PC-3 (cell line): ENCODE measurements at regions not wholly inside any gene's neighbourhood (a gene's known extent, or its start where the extent isn't known, plus 50 kb on each side); places are given as distances from the start of the nearest gene placed in this dataset.

Source experiments
- ATAC-seq: fragments of 200-7000 bp; cut with Tn5 transposase; 2 replicates; pipeline ENCODE4 v1.9.1; 2020; ENCODE audit warnings: mild to moderate bottlenecking, moderate library complexity
- BruUV-seq: library from RNA; stranded (reverse); fragments of 400-500 nt; replicated peaks from 2 replicates; lab custom pipeline; 2021; lab: Mats Ljungman, UMichigan
- CTCF ChIA-PET: fragments of 300-600 bp; sonication (Branson Sonifier 250); formaldehyde crosslinking; loops from one replicate; lab custom pipeline; 2022; ENCODE audit warnings: antibody characterized with exemption; lab: Charles Lee
- POLR2A ChIA-PET: fragments of 300-600 bp; sonication (Branson Sonifier 250); formaldehyde crosslinking; loops from one replicate; lab custom pipeline; 2022; ENCODE audit warnings: antibody characterized with exemption; ENCODE audit not compliant: unreplicated experiment; lab: Charles Lee
- DNase-seq: peaks from one replicate; pipeline ENCODE4 v3.0.0-alpha.2; 2015
- H2AFZ ChIP-seq: fragments of 300-600 bp; sonication (generic); 2 replicates; pipeline ENCODE4 v1.6.0; 2016; ENCODE audit warnings: antibody characterized with exemption, low read length
- H3F3A ChIP-seq: fragments of 300-600 bp; sonication (generic); one replicate; pipeline ENCODE4 v1.6.0; 2017; ENCODE audit warnings: antibody characterized with exemption, low read length, control low read depth, mild to moderate bottlenecking; ENCODE audit not compliant: unreplicated experiment
- H3K27ac ChIP-seq: fragments of 300-600 bp; sonication (generic); 2 replicates; pipeline ENCODE4 v1.5.1; 2016; ENCODE audit warnings: mild to moderate bottlenecking, low read length
- H3K27me3 ChIP-seq: fragments of 300-600 bp; sonication (generic); 2 replicates; pipeline ENCODE4 v1.6.1; 2016; ENCODE audit warnings: low read length, mixed read lengths
- H3K36me3 ChIP-seq: fragments of 300-600 bp; sonication (generic); 2 replicates; pipeline ENCODE4 v1.6.1; 2016; ENCODE audit warnings: low read depth, mixed run types, low read length, mixed read lengths
- H3K4me1 ChIP-seq: fragments of 300-600 bp; sonication (generic); 2 replicates; pipeline ENCODE4 v1.5.1; 2016; ENCODE audit warnings: low read length; ENCODE audit not compliant: insufficient read depth
- H3K4me2 ChIP-seq: fragments of 300-600 bp; sonication (generic); 2 replicates; pipeline ENCODE4 v1.6.0; 2016; ENCODE audit warnings: low read length
- H3K4me3 ChIP-seq: fragments of 300-600 bp; sonication (generic); 2 replicates; pipeline ENCODE4 v1.5.1; 2016; ENCODE audit warnings: mild to moderate bottlenecking, low read length, mixed read lengths
- H3K79me2 ChIP-seq: fragments of 300-600 bp; sonication (generic); 2 replicates; pipeline ENCODE4 v1.6.1; 2017; ENCODE audit warnings: low read length, mixed read lengths
- H3K9ac ChIP-seq: fragments of 300-600 bp; sonication (generic); 2 replicates; pipeline ENCODE4 v1.6.0; 2016; ENCODE audit warnings: mild to moderate bottlenecking, low read length
- H3K9me2 ChIP-seq: fragments of 300-600 bp; sonication (generic); replicated peaks from 2 replicates; pipeline ENCODE4 v1.6.1; 2016; ENCODE audit warnings: mixed run types, low read length, mixed read lengths
- H3K9me3 ChIP-seq: fragments of 300-600 bp; sonication (generic); 2 replicates; pipeline ENCODE4 v1.6.1; 2016; ENCODE audit warnings: low read length, mixed read lengths
- H4K20me1 ChIP-seq: fragments of 300-600 bp; sonication (generic); 2 replicates; pipeline ENCODE4 v1.6.1; 2016; ENCODE audit warnings: low read length, mixed read lengths
- CTCF ChIP-seq: fragments of 300-600 bp; sonication (generic); conservative IDR thresholded peaks from 2 replicates; pipeline ENCODE4 v1.5.1; 2017; ENCODE audit warnings: antibody characterized with exemption, low read depth, mild to moderate bottlenecking, low read length
- EZH2 ChIP-seq: fragments of 300-600 bp; sonication (generic); IDR thresholded peaks from one replicate; pipeline ENCODE4 v1.6.1; 2017; ENCODE audit warnings: antibody characterized with exemption, mild to moderate bottlenecking, low read length; ENCODE audit not compliant: unreplicated experiment
- EZH2phosphoT487 ChIP-seq: fragments of 300-600 bp; sonication (generic); IDR thresholded peaks from 2 replicates; pipeline ENCODE4 v1.6.1; 2018; ENCODE audit warnings: mild to moderate bottlenecking, antibody characterized with exemption, low read length, borderline replicate concordance
- intact Hi-C: fragments of 100-400 bp; cut with micrococcal nuclease; formaldehyde crosslinking; loops from 2 replicates; pipeline ENCODE4 v1.9.0; 2023

- Histone ChIP-seq H3K27me3 (no peaks in the 10 kb centered on the region), H3K9ac (no peak overlapping the region), H2AFZ (no peak overlapping the region), H3F3A (no peaks in the 10 kb centered on the region), H3K9me3 (no peaks in the 10 kb centered on the region), H3K4me3 (no peak overlapping the region), H3K27ac (no peak overlapping the region), H3K4me1 (no peaks in the 10 kb centered on the region), H3K9me2 (no peaks in the 10 kb centered on the region), H3K79me2 (no peaks in the 10 kb centered on the region), H4K20me1 (no peaks in the 10 kb centered on the region), H3K4me2 (no peak overlapping the region), H3K36me3 (no peaks in the 10 kb centered on the region)
- TF ChIP-seq EZH2phosphoT487: no peak
- TF ChIP-seq CTCF: no peak
- TF ChIP-seq EZH2: no peak
- intact Hi-C loops: loop anchor here (5.0 kb wide), 1 partner anchor 510 kb away; no protein-coding TSS in a partner anchor
- CTCF ChIA-PET: no interaction called here
- no TSS peak for BruUV-seq
- ATAC-seq: no peak
- DNase-seq: no peak
- POLR2A ChIA-PET: no interaction called here
Measured at GRCh38 chr14:34302654-34303053, 159.4 kb downstream of the SPTSSA start.

- Histone ChIP-seq H3K36me3 (no peaks in the 10 kb centered on the region), H3K27ac (no peak overlapping the region), H2AFZ (no peak overlapping the region), H3K9me2 (no peaks in the 10 kb centered on the region), H3F3A (no peaks in the 10 kb centered on the region), H4K20me1 (no peaks in the 10 kb centered on the region), H3K4me2 (no peak overlapping the region), H3K9ac (no peak overlapping the region), H3K79me2 (no peaks in the 10 kb centered on the region), H3K9me3 (no peaks in the 10 kb centered on the region), H3K27me3 (no peaks in the 10 kb centered on the region), H3K4me3 (no peak overlapping the region), H3K4me1 (no peaks in the 10 kb centered on the region)
- intact Hi-C loops: loop anchor here (1.0 to 5.0 kb wide), 5 partner anchors 64 to 509 kb away; no protein-coding TSS in a partner anchor
- peak; percentile 74 for ATAC-seq
- CTCF ChIA-PET: interaction anchor here (0.5 to 2.0 kb wide), 7 partner anchors 25 to 516 kb away, joined by 3 to 9 read pairs (median 4); no protein-coding TSS in a partner anchor
- no TSS peak for BruUV-seq
- POLR2A ChIA-PET: interaction anchor here (0.7 kb wide), 1 partner anchor 497 kb away, joined by 4 read pairs; no protein-coding TSS in a partner anchor
- no peak for TF ChIP-seq EZH2phosphoT487
- peak; percentile 92 for TF ChIP-seq CTCF
- no peak for TF ChIP-seq EZH2
- peak; percentile 78 for DNase-seq
Measured at GRCh38 chr14:34300882-34301734, 160.9 kb downstream of the SPTSSA start.
